COLO668 (cell line): ENCODE measurements at regions not wholly inside any gene's neighbourhood (a gene's known extent, or its start where the extent isn't known, plus 50 kb on each side); places are given as distances from the start of the nearest gene placed in this dataset.
"Not testable (repeated sequence)": the region's sequence is repeated elsewhere in the genome, so short reads cannot be mapped to it uniquely, and the experiment has no call there.

Experiments used
- DNase-seq: peaks from one replicate; lab custom pipeline; 2025; ENCODE audit not compliant: unreplicated experiment; lab: John Stamatoyannopoulos, UW

GRCh38 chr7:138366137-138366536 lies 93.9 kb upstream of the TRIM24 start:
- not testable (repeated sequence) for DNase-seq

GRCh38 chr7:138366676-138367075 lies 93.4 kb upstream of the TRIM24 start:
- DNase-seq = not testable (repeated sequence)

DNA sequence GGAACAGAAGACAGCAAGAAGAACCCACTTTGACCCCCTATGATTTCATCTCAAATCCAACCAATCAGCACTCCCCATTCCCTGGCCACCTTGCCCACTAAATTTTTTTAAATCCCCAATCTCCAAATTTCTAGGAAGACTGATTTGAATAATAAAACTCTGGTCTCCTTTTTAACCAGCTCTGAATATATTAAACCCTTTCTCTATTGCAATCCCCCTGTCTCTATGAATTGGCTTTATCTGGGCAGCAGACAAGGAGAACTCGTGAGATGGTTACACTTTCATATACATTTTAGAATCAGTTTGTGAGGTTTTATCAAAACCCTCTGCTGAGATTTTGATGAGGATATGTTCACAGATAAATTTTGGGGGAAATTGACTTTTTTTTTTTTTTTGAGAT lies 90.3 kb upstream of the TRIM24 start:
- no peak for DNase-seq

- no peak for DNase-seq
These were observed 89.1 kb upstream of the TRIM24 start for GRCh38 chr7:138370956-138371355.

GRCh38 chr7:138374119-138374693 lies 85.9 kb upstream of the TRIM24 start:
- no peak for DNase-seq

GRCh38 chr7:138377306-138377705 lies 82.8 kb upstream of the TRIM24 start:
- DNase-seq = no peak

- DNase-seq = no peak
These were observed 81.1 kb upstream of the TRIM24 start for GRCh38 chr7:138378741-138379559.

DNA sequence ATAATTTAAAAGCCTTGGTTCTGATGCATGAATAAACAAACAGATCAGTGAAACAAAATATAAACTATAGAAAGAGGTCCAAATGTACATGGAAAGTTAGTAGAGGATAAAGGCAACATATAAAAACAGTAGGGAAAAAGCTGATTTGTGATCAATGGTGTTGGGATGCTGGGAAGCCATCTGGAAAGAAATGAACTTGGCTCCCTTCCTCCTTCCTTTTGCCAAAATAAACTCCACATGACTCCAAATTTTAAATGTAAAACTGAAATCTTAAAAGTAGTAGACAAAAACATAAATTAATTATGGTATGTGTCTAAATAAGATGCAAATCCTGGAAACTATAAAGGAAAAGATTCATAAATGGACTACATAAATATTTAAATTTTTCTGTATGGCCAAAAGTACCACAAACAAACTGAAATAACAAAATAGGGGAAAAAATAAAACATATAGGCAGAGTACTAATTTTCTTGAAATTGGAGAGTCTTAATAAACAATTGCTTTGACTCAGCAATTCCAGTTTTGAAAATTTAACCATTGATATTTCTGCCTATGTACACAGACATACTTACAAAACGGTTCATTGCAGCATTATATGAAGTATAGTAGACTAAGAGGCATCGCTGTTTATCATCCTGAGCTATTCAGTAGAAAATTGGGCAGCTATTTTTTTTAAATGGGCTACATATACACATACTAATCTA lies 77.0 kb upstream of the TRIM24 start:
- no peak for DNase-seq

GRCh38 chr7:138386821-138387220 lies 73.2 kb upstream of the TRIM24 start:
- no peak for DNase-seq

DNA sequence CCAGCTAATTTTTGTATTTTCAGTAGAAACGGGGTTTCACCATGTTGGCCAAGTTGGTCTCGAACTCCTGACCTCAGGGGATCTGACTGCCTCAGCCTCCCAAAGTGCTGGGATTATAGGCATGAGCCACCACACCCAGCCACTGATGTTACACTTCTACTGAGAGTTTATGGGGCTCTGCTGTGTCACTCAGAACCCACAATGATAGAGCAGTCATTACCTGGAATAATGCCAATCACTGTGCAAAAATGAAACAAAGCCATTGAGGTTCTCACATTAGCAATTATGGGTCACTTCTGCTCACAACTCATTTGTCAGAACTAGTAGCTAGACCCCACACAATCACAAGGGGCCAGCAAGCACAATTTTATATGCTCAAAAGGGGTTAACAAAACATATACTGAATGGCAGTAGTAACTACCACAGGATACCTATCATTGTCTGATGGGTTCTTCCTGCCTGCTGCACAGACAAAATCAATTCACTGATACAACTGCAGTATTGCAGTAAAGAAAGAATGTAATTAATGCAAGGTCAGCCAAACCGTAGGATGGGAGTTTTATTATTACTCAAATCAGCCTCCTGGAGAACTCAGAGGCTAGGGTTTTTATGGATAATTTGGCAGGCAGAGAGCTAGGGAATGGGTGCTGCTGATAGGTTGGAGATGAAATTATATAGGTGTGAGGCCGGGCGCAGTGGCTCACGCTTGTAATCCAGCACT lies 72.1 kb upstream of the TRIM24 start:
- DNase-seq = no peak

GRCh38 chr7:138388673-138389491 lies 71.2 kb upstream of the TRIM24 start:
- DNase-seq = no peak

DNA sequence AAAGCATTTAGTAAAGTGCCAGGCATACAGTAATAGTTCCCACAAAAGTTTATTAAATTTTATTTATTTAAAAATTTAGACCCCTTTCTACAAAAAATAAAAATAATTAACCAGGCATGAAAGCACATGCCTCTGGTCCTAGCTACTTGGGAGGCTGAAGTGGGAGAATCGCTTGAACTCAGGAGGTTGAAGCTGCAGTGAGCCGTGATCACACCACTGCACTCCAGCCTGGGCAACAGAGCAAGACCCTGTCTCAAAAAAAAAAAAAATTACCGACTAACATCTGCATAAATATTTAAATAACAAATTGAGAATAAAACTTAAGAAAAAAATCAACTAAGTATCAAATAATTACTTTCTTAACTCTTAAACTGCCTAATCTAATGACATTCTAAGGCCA lies 64.3 kb upstream of the TRIM24 start:
- DNase-seq = no peak

DNA sequence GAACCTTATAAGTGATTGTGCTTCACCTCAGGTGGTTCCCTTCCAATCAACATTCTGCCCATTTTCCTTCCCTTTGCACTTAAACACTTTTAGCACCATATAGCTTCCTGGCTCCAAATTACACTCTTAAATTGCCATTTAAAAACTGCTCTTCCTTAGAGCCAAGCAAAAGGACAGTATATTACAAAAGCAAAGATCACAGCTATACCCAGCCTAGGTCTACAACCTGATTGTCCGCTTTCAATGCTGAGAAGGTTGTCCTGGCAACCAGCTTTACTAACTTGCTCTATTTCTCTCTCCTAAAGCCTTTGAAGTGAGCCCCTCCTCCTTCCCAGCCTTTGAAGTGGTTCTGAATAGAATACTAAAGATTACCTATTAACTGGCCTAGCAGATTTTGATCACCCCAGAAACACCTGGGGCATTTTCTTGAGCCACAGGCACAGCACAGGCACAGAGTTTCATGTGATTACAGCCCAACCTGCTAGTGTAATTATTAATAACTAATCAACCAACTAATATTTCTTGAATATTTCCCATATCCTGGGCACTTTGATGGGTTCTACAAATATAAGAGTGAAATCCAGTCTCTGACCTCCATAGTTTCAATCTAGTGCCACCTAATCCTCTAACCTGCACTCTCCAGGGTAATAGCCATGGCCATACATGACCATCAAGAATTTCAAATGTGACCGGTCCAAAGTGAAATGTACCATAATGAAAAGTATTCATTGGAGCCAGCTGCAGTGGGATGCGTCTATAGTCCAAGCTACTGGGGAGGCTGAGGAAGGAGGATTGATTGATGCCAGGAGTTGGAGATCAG lies 63.6 kb upstream of the TRIM24 start:
- DNase-seq = peak; percentile 11

- DNase-seq = not testable (repeated sequence)
These were observed 63.0 kb upstream of the TRIM24 start for GRCh38 chr7:138397071-138397433.

GRCh38 chr7:138398857-138399256 lies 61.2 kb upstream of the TRIM24 start:
- DNase-seq = no peak

- DNase-seq = no peak
These were observed 59.6 kb upstream of the TRIM24 start for GRCh38 chr7:138400400-138400886.

DNA sequence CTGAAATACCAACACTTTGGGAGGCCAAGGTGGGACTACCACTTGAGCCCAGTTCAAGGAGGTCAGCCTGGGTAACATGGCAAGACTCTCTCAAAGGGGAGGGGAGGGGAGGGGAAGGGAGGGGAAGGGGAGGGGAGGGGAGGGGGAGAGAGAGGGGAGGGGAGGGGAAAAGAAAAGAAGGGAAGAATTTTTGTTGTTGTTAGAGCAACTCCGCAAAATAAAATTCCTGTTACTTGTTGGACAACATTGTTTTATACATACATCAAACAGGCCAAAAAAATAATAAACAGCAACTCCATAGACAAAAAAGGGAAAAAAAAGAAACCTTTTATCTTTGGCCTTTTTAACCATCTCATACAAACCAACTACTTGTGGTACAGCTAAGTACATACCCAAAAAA lies 57.3 kb upstream of the TRIM24 start:
- no peak for DNase-seq

GRCh38 chr7:138405496-138405895 lies 54.6 kb upstream of the TRIM24 start:
- DNase-seq = no peak

DNA sequence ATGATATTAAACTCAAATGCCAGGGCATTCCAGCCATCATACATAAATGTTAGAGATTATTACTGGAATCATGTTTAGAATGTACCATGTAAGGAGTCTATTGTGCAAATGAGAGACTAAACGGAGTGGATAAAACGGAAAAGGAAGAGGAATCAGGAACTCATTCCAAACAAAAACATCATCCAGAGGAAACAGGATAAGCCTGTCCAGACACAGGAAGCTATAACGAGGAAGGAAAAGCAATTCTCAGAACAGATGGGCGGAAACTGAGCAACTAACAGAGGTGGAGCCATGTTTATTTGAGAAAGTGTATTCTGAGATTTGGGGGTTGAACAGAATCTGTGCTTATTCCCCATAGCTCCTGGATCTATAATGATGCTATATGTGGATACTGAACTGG lies 52.3 kb upstream of the TRIM24 start:
- no peak for DNase-seq
